GM19452 (cell line): ENCODE measurements at regions not wholly inside any gene's neighbourhood (a gene's known extent, or its start where the extent isn't known, plus 50 kb on each side); places are given as distances from the start of the nearest gene placed in this dataset.
A peak's percentile ranks its signal among the peaks of the same experiment; 100 is the strongest.
"Not testable (repeated sequence)": the region's sequence is repeated elsewhere in the genome, so short reads cannot be mapped to it uniquely, and the experiment has no call there.

Experiments used
- ATAC-seq: cut with Tn5 transposase; IDR thresholded peaks from one replicate; pipeline ENCODE4 v1.9.1; 2021; ENCODE audit not compliant: unreplicated experiment

- ATAC-seq: no peak
Observed at GRCh38 chr13:31385540-31385939, 185.8 kb downstream of the B3GLCT start.

GRCh38 chr13:31394506-31394905 lies 194.7 kb downstream of the B3GLCT start:
- ATAC-seq: no peak

- ATAC-seq: no peak
Observed at GRCh38 chr13:31395090-31395489, 195.3 kb downstream of the B3GLCT start.

- no peak for ATAC-seq
Observed at GRCh38 chr13:31399690-31400089, 199.9 kb downstream of the B3GLCT start.

GRCh38 chr13:31403711-31404110 lies 203.9 kb downstream of the B3GLCT start:
- ATAC-seq: not testable (repeated sequence)

- ATAC-seq: no peak
Observed at GRCh38 chr13:31408927-31409326, 209.2 kb downstream of the B3GLCT start.

GRCh38 chr13:31409678-31410356 lies 210.0 kb downstream of the B3GLCT start:
- no peak for ATAC-seq

GRCh38 chr13:31413516-31413915 lies 213.7 kb downstream of the B3GLCT start:
- no peak for ATAC-seq

- no peak for ATAC-seq
Observed at GRCh38 chr13:31416066-31416465, 216.3 kb downstream of the B3GLCT start.

- ATAC-seq: no peak
Observed at GRCh38 chr13:31418186-31418585, 218.4 kb downstream of the B3GLCT start.

GRCh38 chr13:31421756-31422155 lies 222.0 kb downstream of the B3GLCT start:
- no peak for ATAC-seq

GRCh38 chr13:31424130-31424729 lies 224.5 kb downstream of the B3GLCT start:
- peak; percentile 93 for ATAC-seq

GRCh38 chr13:31426395-31426794 lies 226.6 kb downstream of the B3GLCT start:
- ATAC-seq: no peak

- ATAC-seq: no peak
Observed at GRCh38 chr13:31427151-31428100, 227.7 kb downstream of the B3GLCT start.

- ATAC-seq: no peak
Observed at GRCh38 chr13:31431722-31432137, 232.0 kb downstream of the B3GLCT start.

- ATAC-seq: no peak
Observed at GRCh38 chr13:31433207-31433606, 233.4 kb downstream of the B3GLCT start.

GRCh38 chr13:31433746-31434145 lies 234.0 kb downstream of the B3GLCT start:
- no peak for ATAC-seq

GRCh38 chr13:31434613-31435012 lies 234.8 kb downstream of the B3GLCT start:
- no peak for ATAC-seq

- no peak for ATAC-seq
Observed at GRCh38 chr13:31435536-31435935, 235.8 kb downstream of the B3GLCT start.

- no peak for ATAC-seq
Observed at GRCh38 chr13:31436478-31436877, 236.7 kb downstream of the B3GLCT start.

GRCh38 chr13:31437975-31438374 lies 238.2 kb downstream of the B3GLCT start:
- no peak for ATAC-seq

- ATAC-seq: no peak
Observed at GRCh38 chr13:31440132-31440531, 240.4 kb downstream of the B3GLCT start.
